CD14-positive monocyte (primary cell): ENCODE measurements at regions not wholly inside any gene's neighbourhood (a gene's known extent, or its start where the extent isn't known, plus 50 kb on each side); places are given as distances from the start of the nearest gene placed in this dataset.

ENCODE experiments used
- DNase-seq, 3 donors: peaks; one replicate each; pipeline ENCODE4 v3.0.0-alpha.2; 2011 to 2022
- H2AFZ ChIP-seq: 2 replicates; pipeline ENCODE4 v1.6.0; 2012; ENCODE audit warnings: mild to moderate bottlenecking, low read depth, low read length, inconsistent platforms; ENCODE audit not compliant: insufficient read depth, poor library complexity, severe bottlenecking
- H3K27ac ChIP-seq, 2 donors: 1 replicate in 1 of 2; 2 replicates in 1 of 2; pipeline ENCODE4 v1.5.1; 2012 to 2013; ENCODE audit warnings: low read length in 2 of 2, control low read depth in 1 of 2, inconsistent platforms in 1 of 2, low read depth in 1 of 2, mild to moderate bottlenecking in 1 of 2
- H3K27me3 ChIP-seq, 2 donors: one replicate each; pipeline versions ENCODE4 v1.6.0 to v1.6.1; 2011 to 2013; ENCODE audit warnings: low read length in 2 of 2; ENCODE audit not compliant: control insufficient read depth in 2 of 2, insufficient read depth in 2 of 2
- H3K36me3 ChIP-seq, 2 donors: replicated peaks in 1 of 2; 1 replicate in 1 of 2; 2 replicates in 1 of 2; pipeline versions ENCODE4 v1.5.1 to v1.6.1; 2012 to 2013; ENCODE audit warnings: low read length in 2 of 2, control low read depth in 1 of 2, inconsistent platforms in 1 of 2, mild to moderate bottlenecking in 1 of 2; ENCODE audit not compliant: insufficient read depth in 2 of 2, control insufficient read depth in 1 of 2
- H3K4me1 ChIP-seq, 2 donors: 1 replicate in 1 of 2; 2 replicates in 1 of 2; pipeline versions ENCODE4 v1.5.1 to v1.6.1; 2012 to 2013; ENCODE audit warnings: low read length in 2 of 2, control low read depth in 1 of 2, inconsistent platforms in 1 of 2, mild to moderate bottlenecking in 1 of 2, moderate library complexity in 1 of 2; ENCODE audit not compliant: insufficient read depth in 2 of 2, control insufficient read depth in 1 of 2
- H3K4me2 ChIP-seq: replicated peaks from 2 replicates; pipeline ENCODE3; 2012; ENCODE audit warnings: low read length, moderate library complexity, mild to moderate bottlenecking; ENCODE audit not compliant: poor library complexity, severe bottlenecking; ENCODE audit errors: extremely low read depth
- H3K4me3 ChIP-seq, 3 experiments: fragments of 200-600 bp in 1 of 3; sonication (generic) in 1 of 3; replicated peaks in 1 of 3; 1 replicate in 2 of 3; 2 replicates in 1 of 3; pipeline ENCODE4 v1.5.1; 2011 to 2013; ENCODE audit warnings: low read length in 3 of 3, mild to moderate bottlenecking in 3 of 3, control low read depth in 2 of 3, low read depth in 2 of 3, inconsistent platforms in 1 of 3, moderate library complexity in 1 of 3
- H3K79me2 ChIP-seq: 2 replicates; pipeline ENCODE4 v1.6.0; 2012; ENCODE audit warnings: mild to moderate bottlenecking, control low read depth, inconsistent platforms, low read length, moderate library complexity; ENCODE audit not compliant: insufficient read depth
- H3K9ac ChIP-seq: 2 replicates; pipeline ENCODE4 v1.6.0; 2017; ENCODE audit warnings: low read length, mild to moderate bottlenecking; ENCODE audit not compliant: insufficient read depth, poor library complexity, severe bottlenecking
- H3K9me3 ChIP-seq, 2 donors: replicated peaks in 1 of 2; 1 replicate in 1 of 2; 2 replicates in 1 of 2; pipeline versions ENCODE4 v1.5.1 to v1.6.1; 2012 to 2013; ENCODE audit warnings: low read length in 2 of 2, control low read depth in 1 of 2; ENCODE audit not compliant: control insufficient read depth in 1 of 2, insufficient read depth in 1 of 2
- H4K20me1 ChIP-seq: 2 replicates; pipeline ENCODE4 v1.6.0; 2012; ENCODE audit warnings: mild to moderate bottlenecking, low read length, control low read depth, moderate library complexity; ENCODE audit not compliant: insufficient read depth
- H3K27ac Mint-ChIP-seq, 7 donors: one replicate each; pipeline ENCODE4 v1.8.0; 2020; ENCODE audit warnings: mild to moderate bottlenecking in 7 of 7, mixed read lengths in 7 of 7, moderate library complexity in 6 of 7, inconsistent platforms in 2 of 7
- H3K27me3 Mint-ChIP-seq, 3 donors: one replicate each; pipeline ENCODE4 v1.8.0; 2021 to 2022; ENCODE audit warnings: low read depth in 3 of 3, mild to moderate bottlenecking in 3 of 3, mixed read lengths in 3 of 3, moderate library complexity in 3 of 3, inconsistent platforms in 1 of 3
- H3K36me3 Mint-ChIP-seq, 2 donors: one replicate each; pipeline ENCODE4 v1.8.0; 2020; ENCODE audit warnings: mixed read lengths in 2 of 2, inconsistent platforms in 1 of 2, mild to moderate bottlenecking in 1 of 2
- H3K4me1 Mint-ChIP-seq: one replicate; pipeline ENCODE4 v1.8.0; 2020; ENCODE audit warnings: mild to moderate bottlenecking, mixed read lengths
- H3K4me3 Mint-ChIP-seq, 2 donors: one replicate each; pipeline ENCODE4 v1.8.0; 2020; ENCODE audit warnings: mild to moderate bottlenecking in 2 of 2, mixed read lengths in 2 of 2, moderate library complexity in 1 of 2
- H3K9me3 Mint-ChIP-seq, 7 donors: one replicate each; pipeline ENCODE4 v1.8.0; 2020 to 2022; ENCODE audit warnings: mixed read lengths in 7 of 7, mild to moderate bottlenecking in 6 of 7, moderate library complexity in 6 of 7, inconsistent platforms in 2 of 7
- CTCF ChIP-seq: fragments of 200-600 bp; IDR thresholded peaks from one replicate; pipeline ENCODE4 v1.8.0; 2022; ENCODE audit warnings: antibody characterized with exemption, mild to moderate bottlenecking
- WGBS: methylation state at CpG from one replicate; pipeline ENCODE4 v1.1.5; 2013; ENCODE audit warnings: missing lambda C conversion rate; ENCODE audit not compliant: insufficient coverage; 5-methylcytosine and 5-hydroxymethylcytosine counted together
- intact Hi-C, 2 donors: fragments of 100-400 bp; cut with micrococcal nuclease; formaldehyde crosslinking; loops; one replicate each; pipeline versions ENCODE4 v1.15.0 to v1.15.1; 2023

GRCh38 chr2:5955921-5956320, 263.7 kb downstream of the SOX11 start:
- TF ChIP-seq CTCF, result no peak
- no peaks in the 10 kb centered on the region for H4K20me1 ChIP-seq
- Mint-ChIP-seq H3K4me3 (no peak overlapping the region), H3K36me3 (no peaks in the 10 kb centered on the region), H3K27ac (no peak overlapping the region), H3K27me3 (no peaks in the 10 kb centered on the region), H3K4me1 (no peaks in the 10 kb centered on the region), H3K9me3 (peaks cover 0 to 10% (median 6%) of the 10 kb centered on the region in 7 donors)
- intact Hi-C loops, result no loop called here
- no peak overlapping the region for H3K27ac ChIP-seq
- no peak overlapping the region for H2AFZ ChIP-seq
- H3K79me2 ChIP-seq, result no peaks in the 10 kb centered on the region
- no peak overlapping the region for H3K4me3 ChIP-seq
- H3K9ac ChIP-seq, result no peak overlapping the region
- no peaks in the 10 kb centered on the region for H3K4me1 ChIP-seq
- H3K4me2 ChIP-seq, result no peak overlapping the region
- H3K27me3 ChIP-seq, result no peaks in the 10 kb centered on the region
- no peaks in the 10 kb centered on the region for H3K36me3 ChIP-seq
- H3K9me3 ChIP-seq, result peaks cover 0 to 19% of the 10 kb centered on the region in 2 donors
- no peak for DNase-seq

DNA sequence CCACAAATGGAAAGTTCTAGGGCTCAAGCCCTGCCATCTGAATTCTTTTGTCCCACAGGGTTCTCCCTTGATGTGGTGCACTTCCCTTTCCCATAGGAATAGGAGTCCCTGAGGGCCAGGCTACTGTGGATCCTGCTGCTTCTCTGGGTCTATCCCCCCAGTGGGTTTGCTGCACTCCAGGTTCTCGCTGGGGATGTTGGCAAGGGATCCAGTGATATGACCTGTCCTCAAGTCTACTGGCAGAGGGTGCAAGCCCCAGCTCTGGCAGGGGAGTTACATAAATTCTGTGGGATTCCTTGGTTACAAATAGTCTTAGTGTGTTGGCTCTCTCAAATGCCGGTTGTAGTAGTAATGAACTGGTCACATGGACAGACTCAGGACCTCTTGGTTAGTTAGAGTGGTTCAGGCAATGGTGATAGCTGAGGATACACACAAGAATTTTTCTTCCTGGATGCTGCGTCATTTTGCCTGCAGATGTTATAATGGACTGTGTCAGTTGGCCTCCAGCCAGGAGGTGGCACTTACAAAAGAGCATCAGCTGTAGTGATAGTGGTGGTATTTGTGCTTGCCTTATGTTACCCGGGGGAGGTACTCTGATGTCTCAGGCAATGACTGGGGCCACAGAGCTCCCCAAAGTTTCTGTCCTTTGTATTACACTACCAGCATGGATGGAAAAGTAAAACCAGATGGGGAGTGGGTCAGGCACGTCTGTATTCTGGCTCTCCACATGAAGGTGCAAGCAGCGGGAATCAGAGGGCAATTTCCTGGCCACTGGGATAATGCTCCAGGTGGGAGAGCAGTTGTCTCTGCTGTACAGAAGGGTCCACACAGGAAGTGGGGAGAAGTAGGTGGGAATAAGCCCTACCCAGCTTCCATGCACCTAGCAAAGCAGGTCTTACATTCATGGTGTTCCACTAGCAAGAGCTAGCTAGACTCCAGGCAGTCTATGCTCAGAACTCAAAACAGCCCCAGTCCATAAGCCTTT, 267.9 kb downstream of the SOX11 start:
- H3K27ac ChIP-seq, result no peak overlapping the region
- H3K4me3 Mint-ChIP-seq, result no peak overlapping the region
- H3K36me3 Mint-ChIP-seq, result no peaks in the 10 kb centered on the region
- DNase-seq, result no peak
- 88% methylated on average over 4 of the region's 6 CpGs for WGBS
- H3K36me3 ChIP-seq, result no peaks in the 10 kb centered on the region
- intact Hi-C loops, result no loop called here
- H3K4me1 ChIP-seq, result no peaks in the 10 kb centered on the region
- no peak overlapping the region for H3K27ac Mint-ChIP-seq
- H3K27me3 ChIP-seq, result no peaks in the 10 kb centered on the region
- H2AFZ ChIP-seq, result no peak overlapping the region
- H3K4me2 ChIP-seq, result no peak overlapping the region
- no peaks in the 10 kb centered on the region for H3K27me3 Mint-ChIP-seq
- no peak overlapping the region for H3K4me3 ChIP-seq
- peaks cover 0 to 7% of the 10 kb centered on the region in 2 donors for H3K9me3 ChIP-seq
- H3K9me3 Mint-ChIP-seq, result peaks cover 0 to 6% (median 3%) of the 10 kb centered on the region in 7 donors
- H3K79me2 ChIP-seq, result no peaks in the 10 kb centered on the region
- H3K4me1 Mint-ChIP-seq, result no peaks in the 10 kb centered on the region
- no peak overlapping the region for H3K9ac ChIP-seq
- H4K20me1 ChIP-seq, result no peaks in the 10 kb centered on the region
- TF ChIP-seq CTCF, result no peak
